ENCODE measurements at regions not wholly inside any gene's neighbourhood (a gene's known extent, or its start where the extent isn't known, plus 50 kb on each side); places are given as distances from the start of the nearest gene placed in this dataset.

DNA sequence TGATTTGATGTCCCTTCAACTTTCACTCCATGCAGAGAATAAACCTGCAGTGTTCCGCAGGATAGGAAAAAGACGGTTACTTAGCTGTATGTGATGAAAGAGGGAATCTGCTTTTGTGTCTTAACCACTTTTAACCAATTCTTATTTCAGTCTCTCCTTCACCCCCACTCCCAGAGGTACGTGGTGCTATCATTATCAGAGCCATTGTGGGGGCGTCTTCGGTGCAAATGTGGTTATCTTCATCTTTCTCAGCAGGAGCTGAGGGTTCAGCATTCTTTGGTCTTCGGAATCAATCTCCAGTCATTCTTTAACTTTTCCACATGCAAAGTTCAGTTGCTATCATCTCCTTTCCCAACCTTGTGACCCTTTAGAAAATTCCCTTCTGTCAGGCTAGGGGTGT is 219.9 kb upstream of the LYZL1 start:
- TF ChIP-seq YY1 (IDR thresholded peaks at IDR 0.05; ENCODE audit: insufficient read depth, insufficient read length), result no peak
- no peak for TF ChIP-seq ZNF274 (IDR thresholded peaks at IDR 0.05; ENCODE audit: low read depth, low read length)
